ENCODE measurements at regions not wholly inside any gene's neighbourhood (a gene's known extent, or its start where the extent isn't known, plus 50 kb on each side); places are given as distances from the start of the nearest gene placed in this dataset.

- no peak for DNase-seq (ENCODE audit: low spot score)
- no peak for TF ChIP-seq CTCF (IDR thresholded peaks at IDR 0.05)
These were observed 436.0 kb downstream of the HTR7 start for GRCh38 chr10:90421874-90422273.

GRCh38 chr10:90424730-90425129 lies 433.1 kb downstream of the HTR7 start:
- TF ChIP-seq CTCF (IDR thresholded peaks at IDR 0.05), result no peak
- no peak for ATAC-seq (ENCODE audit: low FRiP score)
- no peak for DNase-seq (ENCODE audit: low spot score)

More at GRCh38 chr10:90421874-90422273, 436.0 kb downstream of the HTR7 start:
- ATAC-seq (ENCODE audit: low FRiP score), result no peak

- ATAC-seq (ENCODE audit: low FRiP score), result no peak
- no peak for DNase-seq (ENCODE audit: low spot score)
- TF ChIP-seq CTCF (IDR thresholded peaks at IDR 0.05), result no peak
These were observed 427.7 kb downstream of the HTR7 start for GRCh38 chr10:90430186-90430585.

GRCh38 chr10:90432866-90433265 lies 425.0 kb downstream of the HTR7 start:
- no peak for ATAC-seq (ENCODE audit: low FRiP score)
- DNase-seq (ENCODE audit: low spot score), result no peak

GRCh38 chr10:90435296-90435695 lies 422.5 kb downstream of the HTR7 start:
- no peak for TF ChIP-seq CTCF (IDR thresholded peaks at IDR 0.05)
- DNase-seq (ENCODE audit: low spot score) (no peak), ATAC-seq (ENCODE audit: low FRiP score) (no peak)

More at GRCh38 chr10:90432866-90433265, 425.0 kb downstream of the HTR7 start:
- no peak for TF ChIP-seq CTCF (IDR thresholded peaks at IDR 0.05)

- DNase-seq (ENCODE audit: low spot score), result no peak
- no peak for ATAC-seq (ENCODE audit: low FRiP score)
- no peak for TF ChIP-seq CTCF (IDR thresholded peaks at IDR 0.05)
These were observed 420.4 kb downstream of the HTR7 start for GRCh38 chr10:90437452-90437851.

GRCh38 chr10:90440870-90441269 lies 417.0 kb downstream of the HTR7 start:
- DNase-seq (ENCODE audit: low spot score), result no peak
- ATAC-seq (ENCODE audit: low FRiP score), result no peak
- TF ChIP-seq CTCF (IDR thresholded peaks at IDR 0.05), result no peak

All from omental fat pad (tissue), 3 donors.